GM19438 (cell line): ENCODE measurements at regions not wholly inside any gene's neighbourhood (a gene's known extent, or its start where the extent isn't known, plus 50 kb on each side); places are given as distances from the start of the nearest gene placed in this dataset.
"Not testable (repeated sequence)": the region's sequence is repeated elsewhere in the genome, so short reads cannot be mapped to it uniquely, and the experiment has no call there.

Experiments
- ATAC-seq: cut with Tn5 transposase; IDR thresholded peaks from one replicate; pipeline ENCODE4 v1.9.1; 2021; ENCODE audit warnings: low read depth; ENCODE audit not compliant: unreplicated experiment

- no peak for ATAC-seq
Observed at GRCh38 chr13:88764103-88764502, 1092.9 kb downstream of the SLITRK5 start.

GRCh38 chr13:88800505-88800904, 1129.3 kb downstream of the SLITRK5 start:
- ATAC-seq, result no peak

GRCh38 chr13:88801361-88801760, 1130.2 kb downstream of the SLITRK5 start:
- no peak for ATAC-seq

- no peak for ATAC-seq
Observed at GRCh38 chr13:88802886-88803285, 1131.7 kb downstream of the SLITRK5 start.

- ATAC-seq, result no peak
Observed at GRCh38 chr13:88806438-88806837, 1135.3 kb downstream of the SLITRK5 start.

GRCh38 chr13:88817560-88817959, 1146.4 kb downstream of the SLITRK5 start:
- ATAC-seq, result no peak

GRCh38 chr13:88823114-88823513, 1151.9 kb downstream of the SLITRK5 start:
- no peak for ATAC-seq

GRCh38 chr13:88824218-88824617, 1153.0 kb downstream of the SLITRK5 start:
- ATAC-seq, result no peak

- ATAC-seq, result no peak
Observed at GRCh38 chr13:88840085-88840484, 1168.9 kb downstream of the SLITRK5 start.

- ATAC-seq, result not testable (repeated sequence)
Observed at GRCh38 chr13:88852293-88852692, 1181.1 kb downstream of the SLITRK5 start.

- no peak for ATAC-seq
Observed at GRCh38 chr13:88857256-88857655, 1186.1 kb downstream of the SLITRK5 start.

GRCh38 chr13:88862095-88862620, 1191.0 kb downstream of the SLITRK5 start:
- no peak for ATAC-seq

GRCh38 chr13:88863116-88863515, 1191.9 kb downstream of the SLITRK5 start:
- no peak for ATAC-seq

GRCh38 chr13:88866195-88866594, 1195.0 kb downstream of the SLITRK5 start:
- ATAC-seq, result no peak

- ATAC-seq, result no peak
Observed at GRCh38 chr13:88883741-88884140, 1212.6 kb downstream of the SLITRK5 start.

- ATAC-seq, result no peak
Observed at GRCh38 chr13:88887045-88887662, 1216.0 kb downstream of the SLITRK5 start.

- no peak for ATAC-seq
Observed at GRCh38 chr13:88895261-88895941, 1224.2 kb downstream of the SLITRK5 start.

- no peak for ATAC-seq
Observed at GRCh38 chr13:88896466-88896865, 1225.3 kb downstream of the SLITRK5 start.

- ATAC-seq, result no peak
Observed at GRCh38 chr13:88908961-88909441, 1237.8 kb downstream of the SLITRK5 start.

GRCh38 chr13:88919970-88920628, 1248.9 kb downstream of the SLITRK5 start:
- ATAC-seq, result no peak

GRCh38 chr13:88925954-88926353, 1254.8 kb downstream of the SLITRK5 start:
- ATAC-seq, result no peak
